ENCODE measurements at regions not wholly inside any gene's neighbourhood (a gene's known extent, or its start where the extent isn't known, plus 50 kb on each side); places are given as distances from the start of the nearest gene placed in this dataset.
A peak's percentile ranks its signal among the peaks of the same experiment; 100 is the strongest.

GRCh38 chr2:78023356-78023755 lies 501.2 kb upstream of the LRRTM4 start:
- DNase-seq (ENCODE audit: low read depth, low spot score) = no peak

- DNase-seq (ENCODE audit: low read depth, low spot score) = no peak
Measured at GRCh38 chr2:78024996-78025395, 502.8 kb upstream of the LRRTM4 start.

- DNase-seq (ENCODE audit: low read depth, low spot score) = no peak
Measured at GRCh38 chr2:78029392-78029995, 507.3 kb upstream of the LRRTM4 start.

GRCh38 chr2:78034706-78035105 lies 512.5 kb upstream of the LRRTM4 start:
- DNase-seq (ENCODE audit: low read depth, low spot score) = no peak

GRCh38 chr2:78035804-78036203 lies 513.6 kb upstream of the LRRTM4 start:
- DNase-seq (ENCODE audit: low read depth, low spot score) = peak; percentile 57

GRCh38 chr2:78051480-78051879 lies 529.3 kb upstream of the LRRTM4 start:
- DNase-seq (ENCODE audit: low read depth, low spot score) = no peak

GRCh38 chr2:78056976-78057375 lies 534.8 kb upstream of the LRRTM4 start:
- DNase-seq (ENCODE audit: low read depth, low spot score) = no peak

GRCh38 chr2:78061301-78061700 lies 539.1 kb upstream of the LRRTM4 start:
- DNase-seq (ENCODE audit: low read depth, low spot score) = no peak

- DNase-seq (ENCODE audit: low read depth, low spot score) = no peak
Measured at GRCh38 chr2:78061732-78062131, 539.6 kb upstream of the LRRTM4 start.

GRCh38 chr2:78063246-78064020 lies 541.3 kb upstream of the LRRTM4 start:
- DNase-seq (ENCODE audit: low read depth, low spot score) = no peak

GRCh38 chr2:78065366-78065765 lies 543.2 kb upstream of the LRRTM4 start:
- DNase-seq (ENCODE audit: low read depth, low spot score) = no peak

- DNase-seq (ENCODE audit: low read depth, low spot score) = no peak
Measured at GRCh38 chr2:78068808-78069207, 546.6 kb upstream of the LRRTM4 start.

GRCh38 chr2:78070693-78071092 lies 548.5 kb upstream of the LRRTM4 start:
- DNase-seq (ENCODE audit: low read depth, low spot score) = no peak

- peak; percentile 11 for DNase-seq (ENCODE audit: low read depth, low spot score)
Measured at GRCh38 chr2:78077633-78078032, 555.5 kb upstream of the LRRTM4 start.

GRCh38 chr2:78082555-78082954 lies 560.4 kb upstream of the LRRTM4 start:
- DNase-seq (ENCODE audit: low read depth, low spot score) = no peak

- no peak for DNase-seq (ENCODE audit: low read depth, low spot score)
Measured at GRCh38 chr2:78093436-78093835, 571.3 kb upstream of the LRRTM4 start.

GRCh38 chr2:78109272-78109671 lies 587.1 kb upstream of the LRRTM4 start:
- DNase-seq (ENCODE audit: low read depth, low spot score) = no peak

- no peak for DNase-seq (ENCODE audit: low read depth, low spot score)
Measured at GRCh38 chr2:78115291-78115690, 593.1 kb upstream of the LRRTM4 start.

GRCh38 chr2:78118037-78118436 lies 595.9 kb upstream of the LRRTM4 start:
- no peak for DNase-seq (ENCODE audit: low read depth, low spot score)

- no peak for DNase-seq (ENCODE audit: low read depth, low spot score)
Measured at GRCh38 chr2:78120275-78120674, 598.1 kb upstream of the LRRTM4 start.

GRCh38 chr2:78125042-78125441 lies 602.9 kb upstream of the LRRTM4 start:
- DNase-seq (ENCODE audit: low read depth, low spot score) = no peak

GRCh38 chr2:78127424-78127823 lies 605.2 kb upstream of the LRRTM4 start:
- DNase-seq (ENCODE audit: low read depth, low spot score) = no peak
